Activated T-helper 9 cell treated with anti-CD3 and anti-CD28 coated beads, Interleukin-2, amount 50 U/mL, for 16 hours (primary cell): ENCODE measurements at regions not wholly inside any gene's neighbourhood (a gene's known extent, or its start where the extent isn't known, plus 50 kb on each side); places are given as distances from the start of the nearest gene placed in this dataset.
"Not testable (repeated sequence)": the region's sequence is repeated elsewhere in the genome, so short reads cannot be mapped to it uniquely, and the experiment has no call there.

Experiments used
- DNase-seq: peaks from one replicate; pipeline ENCODE4 v3.0.0-alpha.2; 2020; ENCODE audit warnings: low read depth

- not testable (repeated sequence) for DNase-seq
Measured at GRCh38 chr2:87514515-87514914, 233.4 kb upstream of the PLGLB2 start.

- not testable (repeated sequence) for DNase-seq
Measured at GRCh38 chr2:87515226-87515625, 232.7 kb upstream of the PLGLB2 start.

GRCh38 chr2:87515875-87516274, 232.0 kb upstream of the PLGLB2 start:
- not testable (repeated sequence) for DNase-seq

GRCh38 chr2:87516369-87516967, 231.4 kb upstream of the PLGLB2 start:
- not testable (repeated sequence) for DNase-seq

GRCh38 chr2:87517438-87517837, 230.4 kb upstream of the PLGLB2 start:
- not testable (repeated sequence) for DNase-seq

- not testable (repeated sequence) for DNase-seq
Measured at GRCh38 chr2:87518066-87518465, 229.8 kb upstream of the PLGLB2 start.

- not testable (repeated sequence) for DNase-seq
Measured at GRCh38 chr2:87518547-87518946, 229.3 kb upstream of the PLGLB2 start.

GRCh38 chr2:87519158-87520011, 228.5 kb upstream of the PLGLB2 start:
- DNase-seq: not testable (repeated sequence)

- DNase-seq: peak; percentile 28
Measured at GRCh38 chr2:87521057-87521456, 226.8 kb upstream of the PLGLB2 start.

- DNase-seq: not testable (repeated sequence)
Measured at GRCh38 chr2:87521489-87521888, 226.4 kb upstream of the PLGLB2 start.

- not testable (repeated sequence) for DNase-seq
Measured at GRCh38 chr2:87524619-87525188, 223.2 kb upstream of the PLGLB2 start.

GRCh38 chr2:87525497-87525991, 222.3 kb upstream of the PLGLB2 start:
- DNase-seq: not testable (repeated sequence)

GRCh38 chr2:87526258-87526657, 221.6 kb upstream of the PLGLB2 start:
- not testable (repeated sequence) for DNase-seq

GRCh38 chr2:87531968-87532715, 215.7 kb upstream of the PLGLB2 start:
- not testable (repeated sequence) for DNase-seq

- not testable (repeated sequence) for DNase-seq
Measured at GRCh38 chr2:87533390-87534272, 214.3 kb upstream of the PLGLB2 start.

- not testable (repeated sequence) for DNase-seq
Measured at GRCh38 chr2:87534273-87534889, 213.5 kb upstream of the PLGLB2 start.

GRCh38 chr2:87536427-87536826, 211.5 kb upstream of the PLGLB2 start:
- DNase-seq: not testable (repeated sequence)

GRCh38 chr2:87537251-87537671, 210.6 kb upstream of the PLGLB2 start:
- DNase-seq: not testable (repeated sequence)

- DNase-seq: not testable (repeated sequence)
Measured at GRCh38 chr2:87538268-87538667, 209.6 kb upstream of the PLGLB2 start.
